ENCODE measurements at regions not wholly inside any gene's neighbourhood (a gene's known extent, or its start where the extent isn't known, plus 50 kb on each side); places are given as distances from the start of the nearest gene placed in this dataset.

- ATAC-seq (no peak), DNase-seq (no peak)
- H3K4me3 ChIP-seq = no peak overlapping the region
- intact Hi-C loops (cut with DNase I, micrococcal nuclease) = no loop called here
- no peaks in the 10 kb centered on the region for H3K36me3 ChIP-seq (ENCODE audit: low read depth)
- no peaks in the 10 kb centered on the region for H3K4me1 ChIP-seq (ENCODE audit: low read depth)
- peaks cover 6% of the 10 kb centered on the region for H3K9me3 ChIP-seq
- TF ChIP-seq CTCF (IDR thresholded peaks at IDR 0.05) = no peak
Measured at GRCh38 chr2:3009483-3009882, 368.1 kb downstream of the EIPR1 start.

GRCh38 chr2:3009005-3009404 is 368.6 kb downstream of the EIPR1 start:
- no peak for ATAC-seq
- Histone ChIP-seq H3K4me1 (ENCODE audit: low read depth) (no peaks in the 10 kb centered on the region), H3K4me3 (no peak overlapping the region), H3K36me3 (ENCODE audit: low read depth) (no peaks in the 10 kb centered on the region), H3K9me3 (peaks cover 6% of the 10 kb centered on the region)
- DNase-seq = no peak
- no peak for TF ChIP-seq CTCF (IDR thresholded peaks at IDR 0.05)
- intact Hi-C loops (cut with DNase I, micrococcal nuclease) = no loop called here

GRCh38 chr2:3008561-3008960 is 369.1 kb downstream of the EIPR1 start:
- ATAC-seq = no peak
- DNase-seq = no peak
- TF ChIP-seq CTCF (IDR thresholded peaks at IDR 0.05) = no peak
- H3K9me3 ChIP-seq = peaks cover 4% of the 10 kb centered on the region
- no peaks in the 10 kb centered on the region for H3K4me1 ChIP-seq (ENCODE audit: low read depth)
- intact Hi-C loops (cut with DNase I, micrococcal nuclease) = no loop called here
- no peaks in the 10 kb centered on the region for H3K36me3 ChIP-seq (ENCODE audit: low read depth)
- H3K4me3 ChIP-seq = no peak overlapping the region

- Histone ChIP-seq H3K4me3 (no peak overlapping the region), H3K9me3 (no peaks in the 10 kb centered on the region), H3K36me3 (ENCODE audit: low read depth) (no peaks in the 10 kb centered on the region), H3K4me1 (ENCODE audit: low read depth) (no peaks in the 10 kb centered on the region)
- intact Hi-C loops (cut with DNase I, micrococcal nuclease) = no loop called here
- no peak for TF ChIP-seq CTCF (IDR thresholded peaks at IDR 0.05)
- ATAC-seq = no peak
- no peak for DNase-seq
Measured at GRCh38 chr2:3007135-3007534, 370.5 kb downstream of the EIPR1 start.

- no peak overlapping the region for H3K4me3 ChIP-seq
- TF ChIP-seq CTCF (IDR thresholded peaks at IDR 0.05) = no peak
- ATAC-seq (no peak), DNase-seq (no peak)
- intact Hi-C loops (cut with DNase I, micrococcal nuclease) = no loop called here
- H3K4me1 ChIP-seq (ENCODE audit: low read depth) = no peaks in the 10 kb centered on the region
- H3K9me3 ChIP-seq = no peaks in the 10 kb centered on the region
- no peaks in the 10 kb centered on the region for H3K36me3 ChIP-seq (ENCODE audit: low read depth)
Measured at GRCh38 chr2:3005859-3006501, 371.6 kb downstream of the EIPR1 start.

Data from mucosa of descending colon (tissue), 3 donors.